IMR-90 (cell line): ENCODE measurements at regions not wholly inside any gene's neighbourhood (a gene's known extent, or its start where the extent isn't known, plus 50 kb on each side); places are given as distances from the start of the nearest gene placed in this dataset.

Experiments used
- ATAC-seq: fragments of 200-7000 bp; cut with Tn5 transposase; 2 replicates; pipeline ENCODE4 v1.9.1; 2020; ENCODE audit warnings: low read depth, mild to moderate bottlenecking, moderate library complexity
- BruUV-seq: library from RNA; stranded (reverse); fragments of 400-500 nt; replicated peaks from 2 replicates; lab custom pipeline; 2021; lab: Mats Ljungman, UMichigan
- CTCF ChIA-PET: fragments of 300-600 bp; formaldehyde crosslinking; extraction: SDS; loops from one replicate; lab custom pipeline; 2021; ENCODE audit warnings: antibody characterized with exemption; lab: Yijun Ruan, JAX
- POLR2A ChIA-PET: fragments of 300-600 bp; sonication (Branson Sonifier 250); formaldehyde crosslinking; loops from one replicate; lab custom pipeline; 2022; ENCODE audit warnings: antibody characterized with exemption; ENCODE audit not compliant: unreplicated experiment; lab: Charles Lee
- DNase-seq: peaks from one replicate; pipeline ENCODE4 v3.0.0; 2013
- H2AFZ ChIP-seq: replicated peaks from 2 replicates; pipeline ENCODE3; 2013; ENCODE audit warnings: low read length, mild to moderate bottlenecking; ENCODE audit not compliant: poor library complexity
- H2AK5ac ChIP-seq: 2 replicates; pipeline ENCODE4 v1.6.1; 2013; ENCODE audit warnings: low read depth, low read length, inconsistent platforms
- H2AK9ac ChIP-seq: replicated peaks from 2 replicates; pipeline ENCODE3; 2013; ENCODE audit warnings: mild to moderate bottlenecking, low read depth, low read length, moderate library complexity; ENCODE audit not compliant: poor library complexity
- H2BK120ac ChIP-seq: 2 replicates; pipeline ENCODE4 v1.6.1; 2013; ENCODE audit warnings: low read depth, low read length, inconsistent platforms
- H2BK15ac ChIP-seq: 3 replicates; pipeline ENCODE4 v1.6.1; 2013; ENCODE audit warnings: low read depth, low read length, inconsistent platforms
- H2BK20ac ChIP-seq: 2 replicates; pipeline ENCODE4 v1.6.1; 2013; ENCODE audit warnings: low read depth, mild to moderate bottlenecking, inconsistent platforms, low read length, moderate library complexity
- H2BK5ac ChIP-seq: 2 replicates; pipeline ENCODE4 v1.6.1; 2013; ENCODE audit warnings: mild to moderate bottlenecking, low read depth, low read length, inconsistent platforms; ENCODE audit not compliant: poor library complexity, severe bottlenecking
- H3K14ac ChIP-seq: replicated peaks from 2 replicates; pipeline ENCODE4 v1.6.1; 2013; ENCODE audit warnings: low read depth, low read length, inconsistent platforms
- H3K18ac ChIP-seq: 2 replicates; pipeline ENCODE4 v1.6.1; 2013; ENCODE audit warnings: low read depth, low read length, control low read depth
- H3K23ac ChIP-seq: 2 replicates; pipeline ENCODE4 v1.6.1; 2013; ENCODE audit warnings: low read depth, low read length, inconsistent platforms
- H3K27ac ChIP-seq: 2 replicates; pipeline ENCODE4 v1.5.1; 2013; ENCODE audit warnings: mild to moderate bottlenecking, control low read depth, low read length; ENCODE audit not compliant: insufficient read depth
- H3K27me3 ChIP-seq: 2 replicates; pipeline ENCODE4 v1.6.1; 2013; ENCODE audit warnings: low read length; ENCODE audit not compliant: control insufficient read depth, insufficient read depth
- H3K36me3 ChIP-seq: 2 replicates; pipeline ENCODE4 v1.6.1; 2013; ENCODE audit warnings: low read length, mixed read lengths; ENCODE audit not compliant: control insufficient read depth, insufficient read depth
- H3K4ac ChIP-seq: 2 replicates; pipeline ENCODE4 v1.6.1; 2013; ENCODE audit warnings: low read depth, low read length, inconsistent platforms
- H3K4me1 ChIP-seq: 2 replicates; pipeline ENCODE4 v1.6.1; 2013; ENCODE audit warnings: low read length, mixed read lengths; ENCODE audit not compliant: control insufficient read depth, insufficient read depth
- H3K4me2 ChIP-seq: 2 replicates; pipeline ENCODE4 v1.6.1; 2013; ENCODE audit warnings: low read depth, mild to moderate bottlenecking, control low read depth, low read length, moderate library complexity
- H3K4me3 ChIP-seq: 2 replicates; pipeline ENCODE4 v1.5.1; 2013; ENCODE audit warnings: low read depth, mild to moderate bottlenecking, control low read depth, low read length, moderate library complexity; ENCODE audit not compliant: insufficient read depth
- H3K56ac ChIP-seq: 2 replicates; pipeline ENCODE4 v1.6.1; 2013; ENCODE audit warnings: low read length, inconsistent platforms; ENCODE audit not compliant: insufficient read depth; ENCODE audit errors: extremely low read depth
- H3K79me1 ChIP-seq, 2 experiments: 2 replicates each; pipeline ENCODE4 v1.6.1; 2013; ENCODE audit warnings: low read length in 2 of 2, inconsistent platforms in 1 of 2, low read depth in 1 of 2
- H3K9ac ChIP-seq: 2 replicates; pipeline ENCODE4 v1.6.1; 2013; ENCODE audit warnings: low read depth, low read length, control low read depth
- H3K9me1 ChIP-seq: 2 replicates; pipeline ENCODE4 v1.6.1; 2013; ENCODE audit warnings: low read length, inconsistent platforms; ENCODE audit not compliant: insufficient read depth
- H3K9me3 ChIP-seq: 2 replicates; pipeline ENCODE4 v1.6.1; 2013; ENCODE audit warnings: low read length; ENCODE audit not compliant: control insufficient read depth, insufficient read depth
- H4K20me1 ChIP-seq: 2 replicates; pipeline ENCODE4 v1.6.1; 2013; ENCODE audit warnings: low read length, inconsistent platforms; ENCODE audit not compliant: insufficient read depth
- H4K5ac ChIP-seq: 2 replicates; pipeline ENCODE4 v1.6.1; 2013; ENCODE audit warnings: mild to moderate bottlenecking, low read depth, low read length, control low read depth
- H4K8ac ChIP-seq, 2 experiments: 2 replicates each; pipeline ENCODE4 v1.6.1; 2013; ENCODE audit warnings: low read depth in 2 of 2, low read length in 2 of 2, control low read depth in 1 of 2, inconsistent platforms in 1 of 2
- H4K91ac ChIP-seq: 2 replicates; pipeline ENCODE4 v1.6.1; 2013; ENCODE audit warnings: low read depth, low read length, inconsistent platforms; ENCODE audit not compliant: insufficient read depth
- BHLHE40 ChIP-seq: fragments of 150-350 bp; IDR thresholded peaks from 2 replicates; pipeline ENCODE4 v1.6.1; 2016; ENCODE audit warnings: mild to moderate bottlenecking, low read depth, low read length
- CEBPB ChIP-seq: IDR thresholded peaks from 2 replicates; pipeline ENCODE4 v1.6.1; 2012; ENCODE audit warnings: low read depth, low read length, improper control_type of control experiment
- CHD1 ChIP-seq: IDR thresholded peaks from 2 replicates; pipeline ENCODE4 v1.6.1; 2012; ENCODE audit warnings: low read depth, low read length, improper control_type of control experiment
- FOS ChIP-seq: fragments of 150-350 bp; IDR thresholded peaks from 2 replicates; pipeline ENCODE4 v1.6.1; 2016; ENCODE audit warnings: low read depth, low read length
- MAFK ChIP-seq: IDR thresholded peaks from 2 replicates; pipeline ENCODE4 v1.6.1; 2012; ENCODE audit warnings: low read depth, low read length, improper control_type of control experiment
- MAZ ChIP-seq: IDR thresholded peaks from 2 replicates; pipeline ENCODE4 v1.6.1; 2012; ENCODE audit warnings: low read depth, mild to moderate bottlenecking, low read length, improper control_type of control experiment, moderate library complexity, borderline replicate concordance
- MXI1 ChIP-seq: IDR thresholded peaks from 2 replicates; pipeline ENCODE4 v1.6.1; 2012; ENCODE audit warnings: low read depth, mild to moderate bottlenecking, low read length, moderate library complexity, borderline replicate concordance
- NFE2L2 ChIP-seq: fragments of 150-350 bp; IDR thresholded peaks from 2 replicates; pipeline ENCODE4 v1.6.1; 2016; ENCODE audit warnings: low read depth, mild to moderate bottlenecking, low read length
- POLR2A ChIP-seq: IDR thresholded peaks from 2 replicates; pipeline ENCODE4 v1.6.1; 2012; ENCODE audit warnings: mild to moderate bottlenecking, low read depth, low read length
- RAD21 ChIP-seq: IDR thresholded peaks from 2 replicates; pipeline ENCODE4 v1.6.1; 2012; ENCODE audit warnings: low read length, improper control_type of control experiment
- RCOR1 ChIP-seq: IDR thresholded peaks from 2 replicates; pipeline ENCODE4 v1.6.1; 2012; ENCODE audit warnings: mild to moderate bottlenecking, low read length, improper control_type of control experiment; ENCODE audit not compliant: insufficient replicate concordance
- RFX5 ChIP-seq: IDR thresholded peaks from 2 replicates; pipeline ENCODE4 v1.8.0; 2012; ENCODE audit warnings: low read depth, mild to moderate bottlenecking, low read length, moderate library complexity
- SMC3 ChIP-seq: fragments of 150-350 bp; IDR thresholded peaks from 2 replicates; pipeline ENCODE4 v1.6.1; 2016; ENCODE audit warnings: low read depth, mild to moderate bottlenecking, antibody characterized with exemption, low read length, moderate library complexity
- WGBS, 2 experiments: methylation state at CpG; one replicate each; pipeline versions ENCODE4 v1.1.5 to v1.1.7; 2013; ENCODE audit warnings: missing lambda C conversion rate in 2 of 2; ENCODE audit not compliant: insufficient read length in 1 of 2; ENCODE audit errors: extremely low coverage in 2 of 2; 5-methylcytosine and 5-hydroxymethylcytosine counted together
- dilution Hi-C: fragments of 300-500 bp; cut with HindIII; formaldehyde crosslinking; loops from one replicate; pipeline ENCODE4 v1.14.3; 2018; ENCODE audit warnings: low sequenced_read_pairs; ENCODE audit not compliant: unreplicated experiment
- in situ Hi-C: fragments of 300-500 bp; cut with MboI; formaldehyde crosslinking; loops from 3 replicates; pipeline ENCODE4 v1.14.3; 2019; ENCODE audit warnings: low sequenced_read_pairs, inconsistent platforms, mixed read lengths
- intact Hi-C: fragments of 100-400 bp; cut with micrococcal nuclease; formaldehyde crosslinking; loops from 2 replicates; pipeline ENCODE4 v1.10.0; 2022
- TF ChIP-seq, protein P1 (sequence below): fragments of 150-350 bp; IDR thresholded peaks from 2 replicates; pipeline ENCODE4 v1.6.1; 2016; ENCODE audit warnings: low read depth, mild to moderate bottlenecking, low read length, moderate library complexity, borderline replicate concordance
- TF ChIP-seq, protein P2 (sequence below): conservative IDR thresholded peaks from 2 replicates; pipeline ENCODE4 v1.5.1; 2012; ENCODE audit warnings: mild to moderate bottlenecking, low read depth, low read length, improper control_type of control experiment
- TF ChIP-seq, protein P3 (sequence below): fragments of 150-350 bp; IDR thresholded peaks from 2 replicates; pipeline ENCODE4 v1.6.1; 2017; ENCODE audit warnings: mild to moderate bottlenecking, antibody characterized with exemption, low read length, low read depth

DNA sequence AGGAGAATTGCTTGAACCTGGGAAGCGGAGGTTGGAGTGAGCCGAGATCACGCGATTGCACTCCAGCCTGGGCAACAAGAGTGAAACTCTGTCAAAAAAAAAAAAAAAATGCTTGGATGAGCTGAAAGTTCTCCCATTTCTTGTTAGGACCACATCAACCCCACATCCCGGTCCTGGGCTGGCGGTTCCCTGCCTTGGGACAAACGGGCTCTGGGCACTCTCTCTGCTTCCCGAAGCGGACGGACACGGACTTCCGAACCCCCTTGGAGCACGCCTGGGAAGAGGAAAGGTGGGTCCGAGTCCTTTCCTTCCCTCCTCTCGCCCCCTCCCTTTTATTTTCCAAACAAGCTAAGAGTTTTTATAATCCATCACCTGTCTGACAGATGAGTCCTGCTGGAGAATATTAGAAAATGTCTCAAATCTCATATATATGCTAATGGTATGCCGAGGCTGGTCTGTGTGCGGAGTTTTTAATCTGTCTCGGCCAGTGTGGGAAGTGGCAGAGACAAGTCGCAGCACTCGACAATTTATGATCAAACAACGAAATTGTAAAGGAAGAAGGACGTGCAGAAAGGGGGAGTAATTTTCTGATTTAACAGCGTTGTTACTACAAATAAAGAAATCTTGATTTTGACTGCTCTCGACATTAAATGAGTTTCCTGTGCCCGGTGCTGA lies 257.9 kb upstream of the IRX4 start:
- Histone ChIP-seq H2AK5ac (no peak overlapping the region), H4K91ac (no peak overlapping the region), H2AFZ (no peak overlapping the region), H2BK15ac (no peak overlapping the region), H4K5ac (no peak overlapping the region), H3K9ac (no peak overlapping the region), H2BK5ac (no peak overlapping the region), H3K36me3 (no peaks in the 10 kb centered on the region), H3K79me1 (no peaks in the 10 kb centered on the region), H3K9me1 (no peaks in the 10 kb centered on the region), H2BK120ac (no peak overlapping the region), H3K23ac (no peak overlapping the region), H3K4me1 (no peaks in the 10 kb centered on the region), H3K9me3 (peaks cover 45% of the 10 kb centered on the region), H3K4me2 (no peak overlapping the region), H3K18ac (no peak overlapping the region), H3K56ac (no peak overlapping the region), H3K27ac (no peak overlapping the region), H3K27me3 (no peaks in the 10 kb centered on the region), H4K20me1 (no peaks in the 10 kb centered on the region), H3K4me3 (no peak overlapping the region), H2AK9ac (no peak overlapping the region), H3K4ac (no peak overlapping the region), H2BK20ac (no peak overlapping the region), H4K8ac (no peak overlapping the region), H3K14ac (no peak overlapping the region)
- dilution Hi-C loops (no loop called here), in situ Hi-C loops (no loop called here), intact Hi-C loops (no loop called here)
- BruUV-seq: no TSS peak
- ATAC-seq (no peak), DNase-seq (no peak)
- TF ChIP-seq CHD1 (no peak), MAZ (no peak), BHLHE40 (no peak), SMC3 (no peak), RAD21 (no peak), MXI1 (no peak), POLR2A (no peak), RFX5 (no peak), NFE2L2 (no peak), CEBPB (no peak), RCOR1 (no peak), FOS (no peak), MAFK (no peak)
- TF ChIP-seq, protein P1, sequence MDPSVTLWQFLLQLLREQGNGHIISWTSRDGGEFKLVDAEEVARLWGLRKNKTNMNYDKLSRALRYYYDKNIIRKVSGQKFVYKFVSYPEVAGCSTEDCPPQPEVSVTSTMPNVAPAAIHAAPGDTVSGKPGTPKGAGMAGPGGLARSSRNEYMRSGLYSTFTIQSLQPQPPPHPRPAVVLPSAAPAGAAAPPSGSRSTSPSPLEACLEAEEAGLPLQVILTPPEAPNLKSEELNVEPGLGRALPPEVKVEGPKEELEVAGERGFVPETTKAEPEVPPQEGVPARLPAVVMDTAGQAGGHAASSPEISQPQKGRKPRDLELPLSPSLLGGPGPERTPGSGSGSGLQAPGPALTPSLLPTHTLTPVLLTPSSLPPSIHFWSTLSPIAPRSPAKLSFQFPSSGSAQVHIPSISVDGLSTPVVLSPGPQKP: no peak
- TF ChIP-seq, protein P2, sequence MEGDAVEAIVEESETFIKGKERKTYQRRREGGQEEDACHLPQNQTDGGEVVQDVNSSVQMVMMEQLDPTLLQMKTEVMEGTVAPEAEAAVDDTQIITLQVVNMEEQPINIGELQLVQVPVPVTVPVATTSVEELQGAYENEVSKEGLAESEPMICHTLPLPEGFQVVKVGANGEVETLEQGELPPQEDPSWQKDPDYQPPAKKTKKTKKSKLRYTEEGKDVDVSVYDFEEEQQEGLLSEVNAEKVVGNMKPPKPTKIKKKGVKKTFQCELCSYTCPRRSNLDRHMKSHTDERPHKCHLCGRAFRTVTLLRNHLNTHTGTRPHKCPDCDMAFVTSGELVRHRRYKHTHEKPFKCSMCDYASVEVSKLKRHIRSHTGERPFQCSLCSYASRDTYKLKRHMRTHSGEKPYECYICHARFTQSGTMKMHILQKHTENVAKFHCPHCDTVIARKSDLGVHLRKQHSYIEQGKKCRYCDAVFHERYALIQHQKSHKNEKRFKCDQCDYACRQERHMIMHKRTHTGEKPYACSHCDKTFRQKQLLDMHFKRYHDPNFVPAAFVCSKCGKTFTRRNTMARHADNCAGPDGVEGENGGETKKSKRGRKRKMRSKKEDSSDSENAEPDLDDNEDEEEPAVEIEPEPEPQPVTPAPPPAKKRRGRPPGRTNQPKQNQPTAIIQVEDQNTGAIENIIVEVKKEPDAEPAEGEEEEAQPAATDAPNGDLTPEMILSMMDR: no peak
- TF ChIP-seq, protein P3, sequence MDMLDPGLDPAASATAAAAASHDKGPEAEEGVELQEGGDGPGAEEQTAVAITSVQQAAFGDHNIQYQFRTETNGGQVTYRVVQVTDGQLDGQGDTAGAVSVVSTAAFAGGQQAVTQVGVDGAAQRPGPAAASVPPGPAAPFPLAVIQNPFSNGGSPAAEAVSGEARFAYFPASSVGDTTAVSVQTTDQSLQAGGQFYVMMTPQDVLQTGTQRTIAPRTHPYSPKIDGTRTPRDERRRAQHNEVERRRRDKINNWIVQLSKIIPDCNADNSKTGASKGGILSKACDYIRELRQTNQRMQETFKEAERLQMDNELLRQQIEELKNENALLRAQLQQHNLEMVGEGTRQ: no peak
- POLR2A ChIA-PET: no interaction called here
- no CpG with 5 or more reads among the region's 25 CpGs for WGBS, 2 experiments
- CTCF ChIA-PET: no interaction called here
